NCI-H460 (cell line): ENCODE measurements at regions not wholly inside any gene's neighbourhood (a gene's known extent, or its start where the extent isn't known, plus 50 kb on each side); places are given as distances from the start of the nearest gene placed in this dataset.
"Not testable (repeated sequence)": the region's sequence is repeated elsewhere in the genome, so short reads cannot be mapped to it uniquely, and the experiment has no call there.

Source experiments
- DNase-seq: peaks from one replicate; pipeline ENCODE4 v3.0.0-alpha.2; 2016; ENCODE audit warnings: low read depth; ENCODE audit errors: extremely low read depth

DNA sequence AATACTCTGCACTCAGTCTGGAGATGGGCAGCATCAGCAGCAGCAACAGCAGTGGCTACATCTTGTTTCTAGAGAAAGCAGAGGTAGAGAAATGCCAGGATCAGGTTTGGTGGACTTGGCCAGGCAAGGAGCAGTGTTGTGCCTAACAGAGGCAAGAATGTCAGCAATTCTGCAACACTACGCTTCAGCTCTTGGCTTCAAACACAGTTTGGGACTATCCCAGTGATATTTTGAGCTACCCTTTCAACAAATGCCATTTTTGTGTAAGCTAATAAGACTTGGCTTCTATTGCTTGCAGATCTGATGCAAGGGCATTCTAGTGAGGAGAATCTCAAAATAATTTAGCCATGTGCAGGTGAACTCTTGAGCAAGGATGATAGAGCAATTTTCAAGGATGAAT lies 271.3 kb downstream of the PCDH20 start:
- no peak for DNase-seq

DNA sequence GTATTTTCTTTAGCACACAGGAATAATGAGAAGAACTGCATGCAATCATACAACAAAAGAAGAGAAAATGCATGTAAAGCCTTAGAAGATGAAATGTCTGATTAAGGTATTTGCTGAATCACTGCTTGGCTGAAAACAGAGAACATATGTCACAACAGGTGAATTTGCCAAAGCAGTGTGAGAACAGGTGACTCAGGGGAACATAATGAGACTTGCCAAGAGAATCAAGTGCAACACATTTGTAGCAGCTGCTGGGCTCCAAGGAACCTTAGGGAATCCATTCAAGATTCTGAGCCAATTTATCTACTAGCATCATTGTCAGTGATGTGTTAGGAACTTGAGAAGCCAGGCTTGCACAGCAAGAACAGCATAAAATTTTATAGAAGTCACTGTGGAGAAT lies 273.1 kb downstream of the PCDH20 start:
- DNase-seq = no peak

DNA sequence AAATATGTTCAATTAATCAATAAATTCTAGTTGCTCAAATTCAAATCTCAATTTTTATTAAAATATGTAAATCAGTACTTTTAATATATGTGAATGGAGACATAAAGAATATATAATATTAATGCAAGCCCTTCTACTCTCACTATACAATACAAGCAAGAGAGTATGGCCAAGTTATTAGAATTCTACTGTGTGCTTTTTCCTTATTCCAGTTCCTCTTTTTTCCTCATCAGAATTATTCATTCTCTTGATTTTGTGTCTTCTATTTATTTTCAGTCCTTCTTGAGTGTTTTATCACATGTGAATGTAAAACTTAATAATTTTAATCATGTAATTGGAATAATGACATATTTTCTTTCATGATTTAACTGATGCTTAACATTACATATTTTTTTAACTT lies 276.8 kb downstream of the PCDH20 start:
- DNase-seq = no peak

DNA sequence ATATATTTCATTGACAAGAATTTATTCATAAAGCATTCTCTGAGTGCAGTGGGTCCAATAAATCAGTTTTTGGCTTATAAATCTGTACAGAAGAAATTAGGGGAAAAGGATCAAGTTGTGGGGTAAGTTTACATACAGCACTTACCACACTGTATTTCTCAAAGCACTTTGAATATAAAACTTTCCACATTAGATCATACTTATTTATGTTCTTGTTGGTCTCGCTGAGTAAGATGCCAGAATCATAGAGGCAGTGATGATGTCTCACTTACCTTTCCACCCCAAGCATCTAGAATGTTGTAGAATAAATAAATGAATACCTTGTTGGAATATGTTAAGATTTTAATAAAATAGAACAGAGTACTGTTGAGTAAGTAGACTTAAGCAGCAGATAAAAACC lies 279.1 kb downstream of the PCDH20 start:
- DNase-seq = no peak

DNA sequence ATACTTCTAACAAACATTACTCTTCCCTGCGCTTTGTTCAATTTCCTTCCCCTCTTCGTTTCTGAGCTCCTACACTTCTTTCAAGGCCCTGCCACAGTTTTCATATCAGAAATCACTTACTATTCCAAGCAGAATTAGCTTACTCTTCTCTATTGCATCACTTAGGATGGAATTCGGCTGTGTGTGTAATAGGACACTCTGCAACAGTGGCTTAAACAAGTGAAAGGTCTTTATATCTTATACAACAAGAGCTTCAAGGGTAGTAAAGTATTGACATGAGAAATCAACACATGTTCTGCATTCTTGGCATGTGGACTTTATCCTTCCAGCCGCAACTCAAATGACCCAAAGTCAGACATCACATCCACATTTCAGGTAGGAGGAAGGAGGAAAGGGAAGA lies 279.6 kb downstream of the PCDH20 start:
- DNase-seq = no peak

DNA sequence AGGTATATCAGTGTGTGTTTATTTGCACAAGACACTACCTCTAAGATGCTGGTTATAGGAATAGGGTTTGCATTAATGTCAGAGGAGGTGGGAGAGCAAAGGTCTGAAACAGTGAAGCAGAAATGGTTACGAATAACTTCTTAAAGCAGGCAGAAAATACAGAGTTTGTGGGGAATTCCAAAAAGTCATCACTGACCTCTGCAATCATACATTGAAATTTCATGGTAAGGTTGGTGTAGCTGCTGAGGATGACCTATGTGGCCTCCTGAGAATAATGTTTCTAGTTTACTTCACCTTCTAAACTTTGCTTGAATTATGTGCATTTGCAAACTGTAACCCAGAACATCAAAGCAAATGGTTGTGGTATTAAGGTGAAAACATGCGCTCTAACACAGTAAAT lies 280.1 kb downstream of the PCDH20 start:
- no peak for DNase-seq

DNA sequence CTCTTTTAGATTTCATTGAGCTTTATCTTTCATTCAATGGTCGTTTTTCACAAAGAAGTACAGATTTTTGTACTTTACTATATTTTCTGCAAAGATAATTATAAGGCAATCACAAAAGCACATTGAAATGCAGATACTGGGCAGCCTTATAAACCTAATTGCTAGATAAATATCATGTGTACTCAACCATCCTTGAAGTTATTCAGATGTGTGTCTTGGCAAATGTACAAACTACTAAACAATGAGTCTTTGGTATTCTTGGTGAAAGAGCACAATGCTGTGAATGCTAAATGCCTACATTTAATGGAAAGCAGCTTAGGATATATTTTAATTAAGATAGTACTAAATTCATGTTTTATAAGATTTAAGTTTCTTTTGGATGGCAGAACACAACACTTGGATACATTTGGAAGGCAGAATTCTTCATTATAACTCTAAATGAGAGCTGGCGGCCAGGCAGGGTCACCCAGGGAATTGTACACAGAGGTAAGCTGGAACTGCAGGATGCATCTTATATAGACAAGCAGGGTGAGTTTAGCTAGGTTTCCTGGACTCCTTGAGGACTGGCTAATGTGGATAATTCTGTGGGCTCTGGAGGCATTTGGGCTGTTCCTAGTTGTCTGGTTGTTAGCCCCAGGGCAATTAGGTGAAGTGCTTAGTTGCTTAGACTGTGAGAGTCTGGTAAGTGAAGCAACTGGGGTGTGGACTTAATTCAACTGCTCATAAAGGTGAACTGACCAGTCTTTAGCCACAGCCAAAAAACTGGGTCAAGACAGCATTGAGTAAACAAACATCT lies 286.6 kb downstream of the PCDH20 start:
- no peak for DNase-seq

DNA sequence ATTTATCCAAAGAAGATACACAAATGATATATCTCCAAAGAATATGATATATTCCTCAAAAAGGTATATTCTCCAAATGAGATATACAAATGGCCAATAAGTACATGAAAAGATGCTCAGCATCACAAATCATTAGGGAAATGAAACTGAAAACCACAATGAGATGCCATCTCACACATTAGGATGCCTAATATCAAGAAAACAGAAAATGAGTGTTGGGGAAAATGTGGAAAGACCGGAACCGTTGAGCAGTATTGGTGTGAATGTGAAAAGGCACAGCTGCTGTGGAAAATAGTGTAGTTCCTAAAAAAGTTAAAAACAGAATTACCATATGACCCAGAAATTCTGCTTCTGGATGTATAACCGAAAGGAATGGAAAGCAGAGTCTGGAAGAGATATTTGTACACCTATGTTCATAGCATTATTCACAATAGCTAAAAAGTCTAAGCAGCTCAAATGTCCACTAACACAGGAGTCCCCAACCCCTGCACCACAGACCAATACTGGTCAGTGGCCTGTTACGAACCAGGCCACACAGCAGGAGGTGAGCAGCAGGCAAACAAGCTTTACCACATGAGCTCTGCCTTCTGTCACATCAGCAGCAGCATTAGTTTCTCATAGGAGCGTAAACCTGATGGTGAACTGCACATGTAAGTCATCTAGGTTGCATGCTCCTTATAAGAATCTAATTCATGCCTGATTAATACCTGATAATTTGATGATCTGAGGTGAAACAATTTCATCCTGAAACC lies 291.9 kb downstream of the PCDH20 start:
- no peak for DNase-seq

DNA sequence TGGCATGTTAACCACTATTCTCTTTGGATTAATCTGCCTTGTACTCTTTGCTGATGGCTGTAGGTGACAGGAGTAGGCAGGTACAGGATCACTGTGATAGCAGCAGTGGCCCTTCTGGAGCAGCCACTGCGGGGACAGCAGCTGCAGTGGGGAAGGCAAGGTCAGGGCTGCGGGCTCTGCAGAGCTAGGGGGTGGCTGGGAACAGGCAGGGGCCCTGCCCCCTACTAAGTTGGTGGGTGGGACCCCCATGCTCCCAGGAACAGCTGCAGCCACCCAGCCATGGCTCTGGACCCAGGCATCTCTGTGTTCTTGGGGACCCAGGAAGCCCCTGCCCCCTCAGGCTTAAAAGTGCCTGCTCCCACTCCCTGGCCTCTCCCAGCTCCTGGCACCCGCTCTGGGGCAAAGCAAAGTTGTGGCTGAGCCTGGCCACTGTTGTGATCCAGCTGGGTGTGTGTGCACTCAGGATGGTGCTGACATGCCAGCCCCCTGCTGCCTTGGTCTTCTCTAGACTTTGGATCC lies 302.4 kb downstream of the PCDH20 start:
- no peak for DNase-seq

DNA sequence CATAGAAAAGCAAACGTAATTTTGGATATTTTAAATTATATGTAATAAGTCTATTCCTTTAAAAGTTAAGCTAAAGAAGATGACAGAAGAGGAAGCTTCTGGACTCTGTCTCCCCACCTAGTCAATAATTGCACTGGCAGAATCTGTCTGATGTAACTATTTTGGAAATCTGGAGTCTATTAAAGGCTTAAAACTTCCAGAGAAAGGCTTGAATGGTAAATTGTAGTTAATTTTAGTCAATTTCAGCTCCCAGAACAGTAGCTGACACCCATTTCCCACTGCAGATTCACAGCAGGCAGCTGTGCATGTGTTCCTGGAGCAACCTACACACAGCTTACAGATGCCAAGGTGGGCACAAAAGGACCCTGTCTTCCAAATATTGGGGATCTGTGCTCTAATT lies 304.1 kb downstream of the PCDH20 start:
- DNase-seq = no peak

DNA sequence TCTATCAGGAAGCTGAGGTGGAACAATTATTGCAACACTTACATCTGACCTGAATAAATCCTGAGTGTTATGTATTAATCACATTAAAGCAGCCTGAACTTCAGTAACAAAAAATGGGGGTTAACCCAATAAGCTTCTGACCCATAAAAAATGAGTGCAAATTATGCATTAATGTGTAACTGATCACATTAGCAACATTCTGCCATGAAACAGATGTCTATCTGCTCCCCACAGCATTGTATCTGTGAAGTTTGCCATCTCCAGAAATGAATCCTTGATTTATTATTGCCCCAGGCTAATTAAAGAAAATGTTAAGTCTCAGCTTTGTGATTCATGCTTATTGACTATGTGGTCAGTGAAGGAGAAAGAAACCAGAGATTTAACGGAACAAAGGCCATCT lies 304.9 kb downstream of the PCDH20 start:
- DNase-seq = no peak

DNA sequence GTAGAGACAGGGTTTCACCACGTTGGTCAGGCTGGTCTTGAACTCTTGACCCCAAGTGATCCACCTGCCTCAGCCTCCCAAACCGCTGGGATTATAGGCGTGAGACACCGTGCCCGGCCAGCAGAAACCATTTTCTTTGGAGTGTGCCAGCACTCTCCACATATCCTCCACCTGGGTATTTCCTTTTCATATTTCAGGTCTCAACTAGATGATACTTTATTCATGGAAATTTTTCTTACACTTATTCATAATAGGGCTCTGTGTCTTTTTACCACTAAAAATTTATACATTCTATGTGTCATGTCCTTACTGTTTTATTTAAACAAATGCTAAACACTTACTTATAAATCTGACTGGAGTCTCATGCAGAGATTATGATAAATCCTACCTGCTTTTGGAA lies 305.9 kb downstream of the PCDH20 start:
- DNase-seq = no peak

DNA sequence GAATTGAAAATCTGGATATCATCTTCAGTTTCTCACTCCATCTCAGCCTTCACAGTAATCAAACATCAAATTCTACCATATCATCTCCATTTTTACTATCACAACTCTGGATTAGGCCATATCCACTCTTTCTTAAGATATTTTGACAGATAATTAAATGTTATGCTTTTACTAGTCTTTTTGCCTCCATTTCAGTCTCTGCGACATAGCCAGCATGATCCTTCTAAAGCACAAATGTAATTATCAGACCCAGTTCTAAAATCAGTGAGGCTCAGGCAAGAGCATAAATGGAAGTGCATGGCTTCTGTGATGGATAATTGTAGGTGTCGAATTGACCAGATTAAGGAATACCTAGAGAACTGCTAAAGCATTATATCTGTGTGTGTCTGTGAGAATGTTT lies 307.7 kb downstream of the PCDH20 start:
- DNase-seq = no peak

DNA sequence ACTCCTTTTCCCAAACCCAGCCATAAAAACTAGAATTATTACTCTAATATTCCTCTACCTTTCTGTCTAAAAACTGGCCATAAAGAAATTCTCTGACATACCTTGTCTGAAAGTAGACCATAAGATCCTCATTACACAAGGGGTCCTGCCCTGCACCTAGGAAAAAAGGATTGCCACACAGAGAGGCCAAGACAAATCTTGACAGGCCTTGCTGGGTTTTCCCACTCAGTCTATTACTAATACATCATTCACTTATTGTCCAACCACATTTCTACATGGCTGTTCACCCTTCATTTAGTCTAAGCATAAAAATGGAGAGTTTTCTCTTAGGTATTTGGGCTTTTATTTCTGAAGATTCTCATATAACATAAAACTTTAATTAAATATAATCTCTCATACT lies 319.8 kb downstream of the PCDH20 start:
- DNase-seq = no peak

DNA sequence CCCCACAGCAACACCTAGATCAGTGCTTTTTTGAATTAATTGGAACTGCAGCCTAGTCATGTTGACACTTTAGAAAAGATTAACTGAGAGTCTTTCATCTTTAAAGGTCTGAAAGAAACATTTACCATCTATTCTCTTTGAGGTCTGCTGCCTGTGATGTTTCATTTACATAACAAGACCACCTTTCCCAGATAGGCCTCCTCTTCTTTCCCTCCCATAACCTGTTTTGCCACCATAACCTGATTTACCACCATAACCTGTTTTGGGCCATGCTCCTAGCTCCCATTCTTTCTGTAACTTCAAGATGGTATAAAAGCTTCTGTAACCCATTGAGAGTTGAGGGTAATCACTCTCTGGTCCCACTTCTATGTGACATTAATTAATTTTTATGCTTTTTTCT lies 320.8 kb downstream of the PCDH20 start:
- no peak for DNase-seq

DNA sequence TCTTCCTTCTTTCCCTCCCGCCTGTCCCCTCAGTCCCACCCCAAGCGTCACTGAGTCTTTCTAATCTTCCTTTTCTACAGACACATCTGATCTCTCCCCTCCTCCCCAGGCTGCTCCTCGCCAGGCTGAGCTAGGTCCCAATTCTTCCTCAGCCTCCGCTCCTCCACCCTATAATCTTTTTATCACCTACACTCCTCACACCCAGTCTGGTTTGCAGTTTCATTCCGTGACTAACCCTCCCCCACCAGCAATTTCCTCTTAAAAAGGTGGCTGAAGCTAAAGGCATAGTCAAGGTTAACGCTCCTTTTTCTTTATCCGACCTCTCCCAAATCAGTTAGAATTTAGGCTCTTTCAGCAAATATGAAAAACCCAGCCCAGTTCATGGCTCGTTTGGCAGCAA lies 325.8 kb downstream of the PCDH20 start:
- not testable (repeated sequence) for DNase-seq

DNA sequence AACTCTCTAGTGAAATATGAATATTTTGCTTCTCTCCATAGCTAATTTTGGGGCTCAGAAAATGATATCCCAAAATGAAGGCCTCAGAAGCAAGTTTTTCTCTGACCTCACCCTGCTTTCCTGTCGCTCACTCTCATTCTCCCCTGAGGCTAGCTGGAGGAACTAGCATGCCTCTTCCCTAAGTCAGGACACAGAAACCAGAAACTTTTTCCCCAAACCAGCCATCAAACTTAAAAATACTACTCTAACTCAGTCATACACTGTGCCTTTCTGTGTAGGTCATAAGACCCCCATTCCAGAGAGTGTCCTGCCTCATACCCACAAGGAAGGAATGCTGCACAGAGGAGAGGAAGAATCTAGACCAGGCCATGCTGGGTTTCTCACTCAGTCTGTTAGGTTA lies 329.6 kb downstream of the PCDH20 start:
- no peak for DNase-seq

DNA sequence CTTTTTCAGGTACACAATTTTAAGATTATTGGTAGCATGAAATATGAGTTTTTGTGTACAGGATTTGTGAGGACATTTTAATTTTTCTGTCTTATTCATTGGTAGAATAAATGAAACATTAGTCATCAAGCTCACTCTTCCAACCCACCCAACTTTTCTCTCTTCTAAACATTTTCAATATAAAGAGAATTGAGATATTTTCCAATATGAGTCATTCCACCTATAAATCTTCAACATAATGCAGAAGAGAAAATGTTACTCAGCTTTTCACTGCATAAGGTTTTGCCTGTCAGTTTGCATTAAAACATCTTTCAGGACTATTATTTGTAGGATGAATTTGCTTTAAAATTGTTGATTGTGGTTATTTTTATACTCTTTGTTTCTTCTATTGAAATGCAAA lies 330.7 kb downstream of the PCDH20 start:
- no peak for DNase-seq

DNA sequence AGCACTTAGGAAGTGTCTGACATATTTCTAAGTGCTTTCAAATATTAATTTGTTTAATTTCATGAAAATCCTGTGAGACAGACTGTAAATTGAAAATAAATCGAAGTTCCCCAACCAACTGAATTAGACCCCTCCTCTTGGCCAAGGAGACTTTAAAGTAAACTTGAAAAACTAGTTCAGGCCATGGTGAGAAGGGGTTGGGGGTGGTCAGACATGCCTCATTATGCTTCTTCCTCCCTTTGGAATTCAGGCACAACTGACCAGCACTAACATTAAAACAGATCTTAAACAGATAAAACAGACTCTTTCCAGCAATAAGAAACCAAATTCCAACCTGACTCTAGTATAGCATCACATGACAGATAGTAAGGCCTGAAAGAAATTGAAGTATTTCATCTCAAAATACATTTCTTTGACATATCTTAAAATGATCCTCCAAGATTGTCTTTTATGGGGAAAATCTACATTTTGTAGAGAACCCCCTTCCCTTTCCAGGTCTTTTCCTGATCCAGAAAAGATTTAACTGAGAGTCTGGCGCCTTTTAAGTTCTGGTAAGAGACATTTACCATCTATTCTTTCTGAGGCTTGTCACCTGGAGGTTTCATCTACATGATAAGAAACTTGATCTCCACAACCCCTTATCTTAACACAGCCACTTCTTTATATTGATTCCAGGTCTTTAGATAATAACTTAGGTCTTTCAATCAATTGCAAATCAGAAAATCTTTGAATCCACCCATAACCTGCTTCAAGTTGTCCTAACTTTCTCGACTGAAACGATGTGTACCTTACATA lies 336.5 kb downstream of the PCDH20 start:
- DNase-seq = no peak

DNA sequence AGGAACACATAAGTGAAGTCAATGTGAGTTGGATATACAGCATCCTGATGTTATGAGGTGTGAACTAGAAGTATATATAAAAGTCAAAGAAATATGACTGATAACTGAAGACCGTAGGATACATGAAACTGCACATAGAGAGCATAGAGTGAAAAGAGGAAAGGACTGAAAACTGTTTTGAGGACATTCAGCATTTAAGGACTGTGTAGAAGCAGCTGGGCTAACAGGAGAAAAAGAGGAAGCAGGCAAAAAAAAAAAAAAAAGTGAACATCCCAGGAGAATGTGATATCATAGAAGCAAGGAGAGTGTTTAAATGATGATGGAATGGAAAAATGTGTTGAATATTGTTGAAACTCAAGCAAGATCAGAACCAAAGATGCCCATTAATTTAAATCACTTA lies 363.5 kb downstream of the PCDH20 start:
- no peak for DNase-seq

DNA sequence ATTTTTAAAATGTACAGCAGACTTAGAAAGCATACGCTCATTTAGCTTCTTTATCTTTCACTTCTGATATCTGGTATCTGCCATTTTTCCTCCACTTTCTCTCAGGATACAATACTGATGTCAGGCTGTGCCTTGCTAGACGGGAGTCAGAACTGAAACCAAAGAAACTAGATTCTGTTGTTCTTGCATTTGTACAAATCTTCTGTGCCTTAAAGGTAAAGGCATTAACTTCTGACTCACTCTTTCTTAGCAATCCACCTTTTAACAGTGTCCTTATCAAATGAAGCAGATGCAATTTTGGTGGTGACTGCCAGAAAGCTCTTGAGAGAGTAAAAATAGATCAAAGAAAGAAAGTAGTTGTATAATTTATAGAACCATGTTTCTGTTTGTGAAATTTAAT lies 370.4 kb downstream of the PCDH20 start:
- DNase-seq = no peak
